Gastrocnemius medialis (tissue), 4 donors: ENCODE measurements at regions not wholly inside any gene's neighbourhood (a gene's known extent, or its start where the extent isn't known, plus 50 kb on each side); places are given as distances from the start of the nearest gene placed in this dataset.

ENCODE experiments used
- CTCF ChIP-seq, 5 experiments: fragments of 450-650 bp in 3 of 5; fragments of 200-600 bp in 2 of 5; sonication (generic) in 2 of 5; IDR thresholded peaks in 4 of 5; conservative IDR thresholded peaks in 1 of 5; 1 replicate in 4 of 5; 2 replicates in 1 of 5; pipeline ENCODE4 v1.5.1; 2016 to 2019; ENCODE audit warnings: antibody characterized with exemption in 5 of 5, mild to moderate bottlenecking in 3 of 5, moderate library complexity in 3 of 5
- POLR2A ChIP-seq, 2 donors: fragments of 450-650 bp; IDR thresholded peaks; one replicate each; pipeline ENCODE4 v1.6.1; 2017; ENCODE audit warnings: antibody characterized with exemption in 2 of 2, mild to moderate bottlenecking in 2 of 2, moderate library complexity in 2 of 2

- TF ChIP-seq CTCF (IDR thresholded peaks at IDR 0.05 in 4 of 5, conservative IDR thresholded peaks at IDR 0.05 in 1 of 5) (no peak), POLR2A (IDR thresholded peaks at IDR 0.05) (no peak)
These were observed 394.1 kb upstream of the TNRC6C start for GRCh38 chr17:77564278-77564920.
